HCT116 (cell line): ENCODE measurements at regions not wholly inside any gene's neighbourhood (a gene's known extent, or its start where the extent isn't known, plus 50 kb on each side); places are given as distances from the start of the nearest gene placed in this dataset.

Source experiments
- ATAC-seq: fragments of 200-7000 bp; cut with Tn5 transposase; 2 replicates; pipeline ENCODE4 v1.9.1; 2020; ENCODE audit warnings: mild to moderate bottlenecking, moderate library complexity
- BruUV-seq: library from RNA; stranded (reverse); fragments of 400-500 nt; replicated peaks from 2 replicates; lab custom pipeline; 2021; lab: Mats Ljungman, UMichigan
- CTCF ChIA-PET: fragments of 300-600 bp; sonication (Branson Sonifier 250); formaldehyde crosslinking; loops from one replicate; lab custom pipeline; 2021; ENCODE audit warnings: antibody characterized with exemption; lab: Charles Lee
- POLR2A ChIA-PET: fragments of 300-600, 350-600 bp; sonication (Branson Sonifier 250); formaldehyde crosslinking; loops from one replicate; lab custom pipeline; 2021; ENCODE audit warnings: antibody characterized with exemption; lab: Charles Lee
- RAD21 ChIA-PET, 2 experiments: fragments of 300-600 bp; sonication (Branson Sonifier 250); formaldehyde crosslinking; loops; one replicate each; lab custom pipeline; 2023; ENCODE audit warnings: low total read pairs in 2 of 2; ENCODE audit not compliant: uncharacterized antibody in 2 of 2, unreplicated experiment in 2 of 2, low non-redundant PET in 1 of 2; lab: Charles Lee
- DNase-seq: peaks from one replicate; pipeline ENCODE4 v3.0.0-alpha.2; 2010; ENCODE audit warnings: low read depth, low spot score
- H2AFZ ChIP-seq: fragments of 200-600 bp; shearing (Covaris generic), sonication (generic); 2 replicates; pipeline ENCODE4 v1.6.1; 2017; ENCODE audit warnings: low read depth, mixed run types, mixed read lengths, antibody characterized with exemption, low read length; ENCODE audit not compliant: poor library complexity, severe bottlenecking
- H3K27ac ChIP-seq: 2 replicates; pipeline ENCODE4 v1.5.1; 2012; ENCODE audit warnings: low read depth, low read length
- H3K27me3 ChIP-seq: fragments of 200-600 bp; sonication (generic); 2 replicates; pipeline ENCODE4 v1.6.1; 2016; ENCODE audit warnings: mixed run types, low read length, mixed read lengths; ENCODE audit not compliant: insufficient read depth
- H3K36me3 ChIP-seq, 2 experiments: fragments of 200-500 bp in 1 of 2; fragments of 200-600 bp in 1 of 2; sonication (Bioruptor generic) in 1 of 2; sonication (generic) in 1 of 2; 2 replicates each; pipeline versions ENCODE4 v1.5.1 to v1.6.1; 2014 to 2016; ENCODE audit warnings: low read length in 2 of 2, inconsistent platforms in 1 of 2, mixed read lengths in 1 of 2, mixed run types in 1 of 2; ENCODE audit not compliant: insufficient read depth in 2 of 2, control insufficient read depth in 1 of 2
- H3K4me1 ChIP-seq, 2 experiments: fragments of 200-600 bp in 1 of 2; sonication (generic) in 1 of 2; 2 replicates each; pipeline versions ENCODE4 v1.5.1 to v1.6.1; 2012 to 2017; ENCODE audit warnings: low read length in 2 of 2, inconsistent platforms in 1 of 2, mild to moderate bottlenecking in 1 of 2, mixed read lengths in 1 of 2, mixed run types in 1 of 2, moderate library complexity in 1 of 2; ENCODE audit not compliant: insufficient read depth in 2 of 2, control insufficient read depth in 1 of 2
- H3K4me2 ChIP-seq: fragments of 200-600 bp; sonication (generic); 2 replicates; pipeline ENCODE4 v1.6.1; 2017; ENCODE audit warnings: mixed run types, low read length, mixed read lengths
- H3K4me3 ChIP-seq, 2 experiments: fragments of 200-600 bp in 1 of 2; sonication (generic) in 1 of 2; replicated peaks in 1 of 2; 2 replicates each; pipeline ENCODE4 v1.5.1; 2011 to 2016; ENCODE audit warnings: low read length in 2 of 2, control low read depth in 1 of 2, low read depth in 1 of 2, mild to moderate bottlenecking in 1 of 2, mixed read lengths in 1 of 2, mixed run types in 1 of 2
- H3K79me2 ChIP-seq: fragments of 200-600 bp; sonication (generic); 2 replicates; pipeline ENCODE4 v1.6.1; 2017; ENCODE audit warnings: mild to moderate bottlenecking, mixed run types, low read length, moderate library complexity, mixed read lengths; ENCODE audit not compliant: insufficient read depth
- H3K9ac ChIP-seq: fragments of 200-600 bp; sonication (generic); 2 replicates; pipeline ENCODE4 v1.6.1; 2016; ENCODE audit warnings: low read length, mixed read lengths
- H3K9me2 ChIP-seq: fragments of 200-600 bp; sonication (generic), shearing (Covaris generic); 2 replicates; pipeline ENCODE4 v1.6.1; 2017; ENCODE audit warnings: mixed run types, mild to moderate bottlenecking, moderate library complexity; ENCODE audit not compliant: insufficient read depth
- H3K9me3 ChIP-seq, 2 experiments: fragments of 200-500 bp in 1 of 2; fragments of 200-600 bp in 1 of 2; sonication (Bioruptor generic) in 1 of 2; sonication (generic) in 1 of 2; 2 replicates each; pipeline ENCODE4 v1.6.1; 2014 to 2017; ENCODE audit warnings: low read length in 2 of 2, mixed read lengths in 2 of 2, inconsistent platforms in 1 of 2, low read depth in 1 of 2, mild to moderate bottlenecking in 1 of 2, mixed run types in 1 of 2, moderate library complexity in 1 of 2; ENCODE audit not compliant: control insufficient read depth in 1 of 2, insufficient read depth in 1 of 2
- H4K20me1 ChIP-seq: fragments of 200-600 bp; sonication (generic), shearing (Covaris generic); 2 replicates; pipeline ENCODE4 v1.6.1; 2017; ENCODE audit warnings: mixed run types, mild to moderate bottlenecking, moderate library complexity; ENCODE audit not compliant: insufficient read depth
- ATF3 ChIP-seq: IDR thresholded peaks from 2 replicates; pipeline ENCODE4 v1.6.1; 2012
- CBX3 ChIP-seq: IDR thresholded peaks from 2 replicates; pipeline ENCODE4 v1.6.1; 2012; ENCODE audit warnings: low read depth
- CTCF ChIP-seq, 3 experiments: fragments of 200-600 bp in 1 of 3; sonication (generic) in 1 of 3; IDR thresholded peaks in 2 of 3; conservative IDR thresholded peaks in 1 of 3; 2 replicates each; pipeline ENCODE4 v1.5.1; 2012 to 2017; ENCODE audit warnings: low read depth in 2 of 3, low read length in 2 of 3, antibody characterized with exemption in 1 of 3, borderline replicate concordance in 1 of 3, control low read depth in 1 of 3, mild to moderate bottlenecking in 1 of 3, mixed read lengths in 1 of 3, mixed run types in 1 of 3, moderate library complexity in 1 of 3; ENCODE audit not compliant: insufficient read depth in 1 of 3
- EGR1 ChIP-seq: IDR thresholded peaks from 2 replicates; pipeline ENCODE4 v1.6.1; 2012; ENCODE audit warnings: low read depth
- EZH2 ChIP-seq: fragments of 200-600 bp; sonication (generic); IDR thresholded peaks from 2 replicates; pipeline ENCODE4 v1.6.1; 2017; ENCODE audit warnings: antibody characterized with exemption, mixed run types
- EZH2phosphoT487 ChIP-seq: fragments of 200-600 bp; IDR thresholded peaks from 2 replicates; pipeline ENCODE4 v1.6.1; 2018; ENCODE audit warnings: antibody characterized with exemption, borderline replicate concordance
- POLR2A ChIP-seq: IDR thresholded peaks from 2 replicates; pipeline ENCODE4 v1.7.0; 2011; ENCODE audit warnings: borderline replicate concordance; ENCODE audit not compliant: insufficient read depth, insufficient read length; ENCODE audit errors: extremely low read depth
- POLR2AphosphoS5 ChIP-seq: IDR thresholded peaks from 2 replicates; pipeline ENCODE4 v1.6.1; 2011; ENCODE audit warnings: mild to moderate bottlenecking, low read depth, low read length, moderate library complexity
- TCF7L2 ChIP-seq: IDR thresholded peaks from 2 replicates; pipeline ENCODE4 v1.7.0; 2011; ENCODE audit warnings: borderline replicate concordance, inconsistent platforms; ENCODE audit not compliant: insufficient read depth, insufficient read length; ENCODE audit errors: extremely low read depth
- ZFX ChIP-seq: fragments of 450-650 bp; IDR thresholded peaks from 2 replicates; pipeline ENCODE4 v1.6.1; 2017
- ZNF274 ChIP-seq: fragments of 200-500 bp; sonication (Bioruptor generic); IDR thresholded peaks from 2 replicates; pipeline ENCODE4 v1.6.1; 2014; ENCODE audit warnings: mild to moderate bottlenecking, low read depth, low read length, inconsistent platforms
- intact Hi-C: fragments of 100-400 bp; cut with micrococcal nuclease; formaldehyde crosslinking; loops from 2 replicates; pipeline ENCODE4 v1.10.0; 2022
- TF ChIP-seq, protein P1 (sequence below): IDR thresholded peaks from 2 replicates; pipeline ENCODE4 v1.6.1; 2011; ENCODE audit warnings: mild to moderate bottlenecking, low read length, moderate library complexity; ENCODE audit not compliant: insufficient replicate concordance; ENCODE audit errors: extremely low read depth

DNA sequence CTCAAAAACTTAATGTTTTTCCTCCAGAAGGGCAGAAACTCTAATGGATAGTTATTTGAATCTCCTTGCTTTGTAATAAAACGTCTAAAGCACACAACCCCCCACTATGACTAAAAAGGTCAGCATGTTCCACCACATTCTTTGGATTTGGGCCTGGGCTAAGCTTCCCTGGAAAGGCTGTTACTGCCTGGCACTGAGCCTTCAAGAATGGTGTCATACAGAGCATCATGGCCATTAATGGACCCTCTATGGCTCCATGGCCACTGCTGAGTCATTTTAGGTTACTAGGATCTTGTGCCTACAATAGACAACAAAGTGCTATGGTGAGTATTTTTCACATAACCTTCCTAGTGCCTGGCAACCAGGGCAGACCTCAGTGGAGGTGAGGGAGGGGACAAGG is 242.6 kb upstream of the FAT3 start:
- ATAC-seq: no peak
- Histone ChIP-seq H3K4me2 (no peak overlapping the region), H3K4me1 (no peaks in the 10 kb centered on the region)

GRCh38 chr11:91979775-91980174 is 244.8 kb upstream of the FAT3 start:
- ATAC-seq (no peak), DNase-seq (no peak)
- H3K9me2 ChIP-seq: no peaks in the 10 kb centered on the region
- H3K36me3 ChIP-seq: no peaks in the 10 kb centered on the region
- H3K27me3 ChIP-seq: no peaks in the 10 kb centered on the region
- RAD21 ChIA-PET: no interaction called here
- no peak overlapping the region for H3K4me2 ChIP-seq
- no peak overlapping the region for H2AFZ ChIP-seq
- BruUV-seq: no TSS peak
- no peak overlapping the region for H3K27ac ChIP-seq
- H3K4me3 ChIP-seq: no peak overlapping the region
- intact Hi-C loops: no loop called here
- no peak for TF ChIP-seq ATF3
- TF ChIP-seq EGR1: no peak
- no peak for TF ChIP-seq POLR2A
- TF ChIP-seq EZH2: no peak
- no peak for TF ChIP-seq TCF7L2
- no peak for TF ChIP-seq CTCF (IDR thresholded peaks at IDR 0.05 in 2 of 3, conservative IDR thresholded peaks at IDR 0.05 in 1 of 3; ENCODE audit: borderline replicate concordance in 1 of 3, insufficient read depth in 1 of 3, low read depth in 2 of 3, low read length in 2 of 3)
- no peak for TF ChIP-seq POLR2AphosphoS5
- no peaks in the 10 kb centered on the region for H3K4me1 ChIP-seq
- CTCF ChIA-PET: no interaction called here
- H4K20me1 ChIP-seq: no peaks in the 10 kb centered on the region
- no peaks in the 10 kb centered on the region for H3K79me2 ChIP-seq
- POLR2A ChIA-PET: no interaction called here
- H3K9ac ChIP-seq: no peak overlapping the region
- H3K9me3 ChIP-seq: peaks cover 0 to 27% of the 10 kb centered on the region in 2 experiments; a peak in 2 of 4 replicates

More for the DNA sequence above, 242.6 kb upstream of the FAT3 start:
- H2AFZ ChIP-seq: no peak overlapping the region
- no peaks in the 10 kb centered on the region for H3K27me3 ChIP-seq
- POLR2A ChIA-PET: no interaction called here
- DNase-seq: no peak
- H3K9me3 ChIP-seq: peaks cover 0 to 27% of the 10 kb centered on the region in 2 experiments; a peak in 2 of 4 replicates
- BruUV-seq: no TSS peak
- H4K20me1 ChIP-seq: no peaks in the 10 kb centered on the region
- intact Hi-C loops: no loop called here
- TF ChIP-seq ZFX: no peak
- TF ChIP-seq EZH2: no peak
- no peak for TF ChIP-seq POLR2AphosphoS5
- no peak for TF ChIP-seq CBX3
- TF ChIP-seq EZH2phosphoT487: no peak
- TF ChIP-seq TCF7L2: no peak
- TF ChIP-seq ZNF274: no peak
- TF ChIP-seq, protein P1, sequence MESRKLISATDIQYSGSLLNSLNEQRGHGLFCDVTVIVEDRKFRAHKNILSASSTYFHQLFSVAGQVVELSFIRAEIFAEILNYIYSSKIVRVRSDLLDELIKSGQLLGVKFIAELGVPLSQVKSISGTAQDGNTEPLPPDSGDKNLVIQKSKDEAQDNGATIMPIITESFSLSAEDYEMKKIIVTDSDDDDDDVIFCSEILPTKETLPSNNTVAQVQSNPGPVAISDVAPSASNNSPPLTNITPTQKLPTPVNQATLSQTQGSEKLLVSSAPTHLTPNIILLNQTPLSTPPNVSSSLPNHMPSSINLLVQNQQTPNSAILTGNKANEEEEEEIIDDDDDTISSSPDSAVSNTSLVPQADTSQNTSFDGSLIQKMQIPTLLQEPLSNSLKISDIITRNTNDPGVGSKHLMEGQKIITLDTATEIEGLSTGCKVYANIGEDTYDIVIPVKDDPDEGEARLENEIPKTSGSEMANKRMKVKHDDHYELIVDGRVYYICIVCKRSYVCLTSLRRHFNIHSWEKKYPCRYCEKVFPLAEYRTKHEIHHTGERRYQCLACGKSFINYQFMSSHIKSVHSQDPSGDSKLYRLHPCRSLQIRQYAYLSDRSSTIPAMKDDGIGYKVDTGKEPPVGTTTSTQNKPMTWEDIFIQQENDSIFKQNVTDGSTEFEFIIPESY: no peak
- no peaks in the 10 kb centered on the region for H3K79me2 ChIP-seq
- no peak overlapping the region for H3K27ac ChIP-seq
- no peak overlapping the region for H3K4me3 ChIP-seq
- no peak overlapping the region for H3K9ac ChIP-seq
- RAD21 ChIA-PET: no interaction called here
- CTCF ChIA-PET: no interaction called here
- no peaks in the 10 kb centered on the region for H3K36me3 ChIP-seq
- no peaks in the 10 kb centered on the region for H3K9me2 ChIP-seq
